Non-pigmented ciliary epithelial cell (primary cell): ENCODE measurements at regions not wholly inside any gene's neighbourhood (a gene's known extent, or its start where the extent isn't known, plus 50 kb on each side); places are given as distances from the start of the nearest gene placed in this dataset.

Source experiments
- DNase-seq: peaks from one replicate; pipeline ENCODE4 v3.0.0-alpha.2; 2010; ENCODE audit warnings: low read depth

DNA sequence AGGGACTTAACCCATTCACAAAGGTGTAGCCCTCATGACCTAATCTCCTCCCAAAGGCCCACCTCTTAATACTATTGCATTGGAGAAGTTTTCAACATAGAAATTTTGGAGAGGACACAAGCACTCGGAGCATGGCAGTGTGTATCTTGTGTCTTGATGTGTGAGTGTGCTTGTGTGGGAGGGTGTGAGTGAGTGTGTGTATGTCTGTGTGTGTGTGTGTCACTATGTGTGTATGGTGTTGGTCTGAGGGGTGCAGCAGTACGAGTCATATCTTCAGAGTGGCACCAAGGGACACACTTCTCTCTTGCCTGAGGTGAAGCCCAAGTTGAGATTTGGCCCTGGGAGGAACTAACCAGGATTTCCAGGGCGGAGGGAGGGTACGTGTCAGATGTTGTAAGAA, 73.7 kb downstream of the NAV1 start:
- DNase-seq: no peak

DNA sequence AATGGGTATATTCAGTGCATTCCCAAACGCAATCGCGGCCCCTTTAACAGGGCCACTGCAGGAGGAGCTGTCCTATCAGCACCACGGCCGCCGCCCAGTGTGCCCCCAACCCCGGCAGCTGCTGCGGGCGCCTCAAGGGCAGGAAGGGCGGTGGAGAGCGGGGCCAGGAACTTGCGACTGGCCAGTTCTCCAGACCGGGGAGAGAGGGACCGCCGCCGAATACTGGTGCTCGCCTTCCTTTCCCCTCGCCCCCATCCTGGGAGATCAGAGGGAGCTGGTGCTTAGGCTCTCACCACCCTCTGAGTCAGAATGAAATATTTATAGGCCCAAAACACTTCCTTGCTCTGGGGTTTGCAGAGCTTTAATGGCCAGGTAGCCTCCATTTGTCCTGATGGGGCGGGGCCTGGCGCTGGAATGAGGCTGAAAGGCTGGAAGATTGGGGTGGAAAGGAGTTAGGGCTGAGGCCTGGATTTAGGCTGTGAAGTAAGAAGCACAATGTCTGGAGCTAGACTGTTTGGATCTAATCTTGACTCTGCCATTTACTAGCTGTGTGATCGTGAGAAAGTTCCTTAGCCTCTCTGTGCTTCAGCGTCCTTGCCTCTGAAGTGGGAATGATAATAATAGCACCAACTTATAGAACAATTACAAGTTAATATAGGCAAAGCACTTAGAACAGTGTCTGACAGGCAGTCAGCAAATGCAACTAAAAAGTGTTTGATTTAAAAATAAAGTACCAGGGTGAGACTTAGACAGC, 75.5 kb downstream of the NAV1 start:
- no peak for DNase-seq

DNA sequence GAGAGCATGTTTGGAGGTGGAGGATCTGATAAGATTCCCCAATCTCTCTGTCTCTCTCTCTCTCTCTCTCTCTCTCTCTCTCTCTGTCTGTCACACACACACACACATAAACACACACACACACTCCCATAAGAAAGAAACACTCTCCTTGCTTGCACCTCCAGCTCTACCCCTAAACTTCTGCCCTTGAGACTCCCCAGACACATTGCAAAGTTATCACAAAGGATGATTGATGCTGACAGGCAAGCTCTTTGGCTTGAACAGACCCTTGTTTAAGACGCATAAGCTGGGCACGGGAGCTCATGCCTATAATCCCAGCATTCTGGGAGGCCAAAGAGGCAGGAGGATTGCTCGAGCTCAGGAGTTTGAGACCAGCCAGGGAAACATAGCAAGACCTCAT, 78.2 kb downstream of the NAV1 start:
- no peak for DNase-seq

DNA sequence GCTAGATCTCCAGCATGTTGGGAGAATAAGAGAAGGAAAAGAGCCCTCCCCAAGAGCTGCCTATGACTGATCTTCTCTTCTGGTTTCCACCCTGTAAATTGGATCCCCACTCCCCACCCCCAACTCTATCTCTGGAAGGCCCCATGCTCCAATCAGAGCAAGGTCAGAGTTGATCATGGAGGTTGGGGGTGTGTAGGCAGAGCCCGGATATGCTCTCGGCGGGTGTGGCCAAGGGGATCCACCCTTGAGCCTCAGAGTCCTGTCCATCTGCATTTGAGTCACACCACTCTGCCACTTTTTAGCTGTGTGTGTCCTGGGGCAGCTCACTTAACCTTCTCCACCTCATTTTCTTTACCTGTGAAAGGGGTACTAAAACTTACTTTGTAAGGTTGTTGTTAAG, 79.5 kb downstream of the NAV1 start:
- no peak for DNase-seq

DNA sequence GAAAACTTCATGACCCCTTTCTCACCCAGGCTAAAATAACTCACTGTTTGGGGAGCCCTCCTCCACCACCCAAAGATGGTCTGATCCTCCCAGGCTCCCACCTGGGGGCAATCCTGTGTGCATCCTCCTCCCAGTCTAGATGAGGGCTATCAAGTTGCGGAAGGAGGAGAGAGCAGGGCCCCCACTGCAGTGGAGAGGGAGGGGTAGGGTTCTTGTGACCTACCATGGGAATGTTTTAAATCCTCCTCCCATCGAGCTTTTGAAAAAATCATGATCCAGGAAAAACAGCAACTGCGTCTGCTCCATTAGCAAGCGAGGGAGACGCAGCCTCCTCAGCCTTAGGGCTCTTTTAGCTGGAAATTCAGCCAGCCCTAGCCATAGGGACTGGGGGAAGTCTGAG, 80.0 kb downstream of the NAV1 start:
- no peak for DNase-seq

DNA sequence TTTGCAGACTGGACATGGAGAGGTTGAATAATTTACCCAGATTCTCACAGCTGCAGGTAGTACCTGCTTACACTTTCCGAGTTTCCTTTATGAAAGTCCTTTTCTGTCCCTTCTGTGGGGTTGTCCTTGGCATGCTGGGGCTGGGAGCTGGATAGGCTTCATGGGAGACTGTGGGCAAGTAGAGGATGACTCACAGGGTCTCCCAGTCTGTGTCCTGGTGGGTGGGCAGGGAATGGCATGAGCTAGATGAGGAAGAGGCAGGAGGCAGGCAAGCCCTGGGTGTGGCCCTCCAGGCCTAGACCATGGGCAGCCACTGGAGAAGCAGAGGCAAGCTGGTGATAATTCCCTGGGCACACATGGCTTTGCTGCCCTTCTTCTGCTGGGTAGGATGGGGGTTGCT, 80.6 kb downstream of the NAV1 start:
- DNase-seq: no peak

DNA sequence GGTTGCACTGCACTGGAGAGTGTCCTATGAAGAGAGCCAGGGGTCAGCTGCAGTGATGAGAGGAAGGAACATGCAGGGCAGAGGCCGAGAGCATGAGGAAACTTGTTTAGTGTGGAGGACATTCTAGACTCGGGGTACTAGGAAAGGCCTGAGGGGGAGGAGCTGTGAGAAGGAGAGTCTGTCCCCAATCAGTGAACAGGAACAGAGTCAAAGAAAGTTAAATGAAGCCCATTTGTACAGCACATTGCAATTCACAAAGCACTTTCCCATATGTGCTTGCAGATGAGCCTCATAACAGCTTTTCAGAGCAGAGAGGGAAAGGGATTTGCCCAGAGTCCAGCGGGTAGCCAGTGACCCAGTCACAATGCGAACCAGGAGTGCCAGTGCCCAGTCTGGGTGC, 83.4 kb downstream of the NAV1 start:
- DNase-seq: no peak

DNA sequence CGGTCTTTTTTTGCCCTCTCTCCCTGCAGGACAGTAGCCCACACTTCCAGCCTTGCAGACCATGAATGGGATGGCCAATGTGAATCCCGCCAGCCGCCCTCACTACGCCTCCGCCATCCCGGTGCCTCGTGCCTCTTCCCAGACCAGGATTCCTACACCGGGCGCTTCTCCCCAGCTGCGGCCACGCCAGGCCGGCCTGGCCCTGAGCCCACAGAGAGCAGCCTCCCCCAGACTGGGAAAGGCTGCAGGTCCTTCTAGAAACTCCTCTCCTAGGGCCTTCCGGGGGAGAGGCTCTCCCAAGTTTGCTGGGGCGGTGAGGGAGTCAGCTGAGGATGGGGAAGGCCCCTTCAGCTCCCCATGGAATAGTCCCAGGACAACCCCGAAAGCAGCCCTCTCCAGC, 83.9 kb downstream of the NAV1 start:
- DNase-seq: no peak

DNA sequence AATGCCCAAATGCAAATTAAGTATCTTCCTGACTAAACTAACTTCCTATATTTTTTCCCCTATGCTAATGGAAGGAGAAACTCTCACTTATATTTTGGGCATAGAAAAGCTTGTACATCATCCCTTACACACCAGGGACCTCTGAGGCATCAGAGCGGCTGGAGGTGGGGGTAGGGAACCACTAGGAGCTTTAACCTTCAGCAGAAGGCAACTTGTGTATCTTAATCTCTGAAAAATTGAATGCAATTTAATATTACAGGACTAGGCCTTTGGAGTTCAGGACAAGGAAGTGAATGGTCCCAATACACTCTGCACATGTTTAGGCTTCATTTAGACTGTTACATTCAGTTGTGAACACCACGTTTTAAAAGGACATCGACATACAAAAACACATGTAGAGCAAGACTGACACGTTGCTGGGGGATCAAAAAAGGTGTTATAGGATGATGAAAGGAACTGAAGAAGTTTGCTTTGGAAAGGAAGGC, 85.9 kb downstream of the NAV1 start:
- DNase-seq: no peak

DNA sequence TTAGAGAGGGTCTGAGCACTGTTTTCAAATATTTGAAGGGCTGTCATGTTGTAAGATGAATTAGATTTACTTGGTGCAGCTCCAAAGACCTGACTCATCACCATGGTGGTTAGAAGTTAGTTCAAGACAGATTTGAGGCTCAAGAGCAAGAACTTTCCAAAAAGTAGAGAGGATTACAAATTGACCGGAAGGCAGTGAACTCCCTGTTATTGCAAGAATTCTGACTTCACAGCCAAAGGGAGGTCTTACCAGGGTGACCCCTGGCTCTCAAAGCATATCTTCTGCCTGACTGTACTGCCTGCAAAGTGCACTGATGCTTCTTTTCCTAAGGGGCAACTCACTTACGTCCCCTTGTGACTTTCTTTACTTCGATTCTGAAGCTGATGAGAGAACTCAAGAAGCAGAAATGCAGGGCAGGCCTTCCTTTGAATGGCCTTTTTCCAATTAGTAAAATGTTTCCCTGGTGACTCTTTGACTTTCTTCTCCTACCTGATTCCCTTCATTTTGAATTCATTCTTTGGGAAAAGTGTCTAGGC, 86.4 kb downstream of the NAV1 start:
- peak; percentile 90 for DNase-seq

DNA sequence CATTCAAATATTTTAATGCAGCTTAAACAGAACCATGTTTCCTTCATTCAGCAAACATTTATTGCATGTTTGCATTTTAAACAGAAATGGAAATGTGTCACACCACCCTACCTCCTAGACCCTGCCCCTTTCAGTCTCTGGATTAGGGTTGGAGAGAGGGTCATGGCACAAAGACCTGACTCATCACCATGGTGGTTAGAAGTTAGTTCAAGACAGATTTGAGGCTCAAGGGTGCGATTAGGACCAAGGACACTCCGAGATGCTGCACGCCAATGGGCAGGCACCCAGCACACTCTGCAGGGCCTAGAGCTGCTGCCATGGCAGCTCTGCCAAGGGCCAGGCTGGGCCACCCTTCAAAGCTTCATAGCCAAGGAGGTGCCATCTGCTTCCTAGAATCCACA, 86.9 kb downstream of the NAV1 start:
- DNase-seq: no peak

DNA sequence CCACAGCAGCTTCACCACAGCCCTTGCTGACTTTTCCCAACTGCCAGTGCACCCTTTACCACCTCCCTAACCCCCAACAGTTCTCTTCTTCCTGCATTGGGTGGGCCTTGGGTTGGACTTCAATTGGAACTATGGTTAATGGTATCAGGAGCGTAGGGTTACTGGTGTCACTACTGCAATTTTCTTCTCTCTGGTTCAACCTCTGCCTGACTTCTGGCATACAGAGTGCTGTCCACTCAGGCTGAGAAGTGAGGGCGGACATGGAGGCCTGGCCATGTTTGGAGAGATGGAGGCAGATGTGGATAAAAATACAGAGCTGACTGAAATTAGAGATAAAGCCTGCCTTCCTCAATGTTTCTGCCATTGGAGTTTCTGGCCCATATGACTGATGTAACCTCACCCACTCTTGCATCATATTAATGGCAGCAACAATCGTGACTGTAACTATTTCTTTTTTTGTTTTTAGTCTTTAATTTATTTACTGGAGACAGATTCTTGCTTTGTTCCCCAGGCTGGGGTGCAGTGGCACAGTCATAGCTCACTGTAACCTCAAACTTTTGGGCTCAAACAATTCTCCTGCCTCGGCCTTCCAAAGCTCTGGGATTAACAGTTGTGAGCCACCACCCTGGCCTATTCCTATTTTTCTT, 87.8 kb downstream of the NAV1 start:
- no peak for DNase-seq

DNA sequence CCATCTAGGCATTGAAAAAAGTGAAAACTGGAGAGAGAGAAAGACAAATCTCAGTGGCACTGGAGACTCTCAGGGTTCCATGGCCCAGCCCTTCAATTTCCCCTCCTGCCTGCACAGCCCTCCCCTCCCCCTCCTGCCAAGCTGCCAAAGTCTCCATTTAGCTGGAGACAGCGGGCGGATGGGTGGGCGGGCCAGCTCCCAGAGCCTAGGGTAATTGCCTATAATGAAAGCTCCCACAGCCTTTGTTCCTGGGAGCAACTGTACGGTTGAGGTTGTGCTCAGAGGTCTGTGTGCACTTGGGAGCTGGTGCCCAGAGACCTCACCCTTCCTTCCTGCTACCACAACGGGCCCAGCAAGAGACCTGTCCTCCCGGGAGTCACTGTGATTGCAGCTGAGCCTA, 89.6 kb downstream of the NAV1 start:
- no peak for DNase-seq

DNA sequence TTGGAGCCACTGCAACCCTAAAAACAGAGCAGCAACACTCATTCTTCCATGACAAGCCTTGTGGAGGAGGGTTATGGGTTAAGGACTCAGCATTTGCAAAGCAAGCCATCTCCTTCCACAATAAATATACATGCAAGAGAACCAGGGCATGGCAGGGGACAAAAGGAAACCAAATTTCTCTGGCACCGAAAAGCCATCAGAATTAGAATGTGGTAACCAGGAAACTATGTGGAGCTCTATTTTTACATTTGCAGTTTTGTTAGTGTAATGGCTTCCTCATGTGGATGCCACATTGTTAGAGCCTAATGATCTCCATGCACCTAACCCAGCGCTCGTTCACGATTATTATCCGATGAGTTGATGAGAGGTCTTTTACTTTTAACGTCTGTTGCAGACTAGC, 91.7 kb downstream of the NAV1 start:
- DNase-seq: no peak

DNA sequence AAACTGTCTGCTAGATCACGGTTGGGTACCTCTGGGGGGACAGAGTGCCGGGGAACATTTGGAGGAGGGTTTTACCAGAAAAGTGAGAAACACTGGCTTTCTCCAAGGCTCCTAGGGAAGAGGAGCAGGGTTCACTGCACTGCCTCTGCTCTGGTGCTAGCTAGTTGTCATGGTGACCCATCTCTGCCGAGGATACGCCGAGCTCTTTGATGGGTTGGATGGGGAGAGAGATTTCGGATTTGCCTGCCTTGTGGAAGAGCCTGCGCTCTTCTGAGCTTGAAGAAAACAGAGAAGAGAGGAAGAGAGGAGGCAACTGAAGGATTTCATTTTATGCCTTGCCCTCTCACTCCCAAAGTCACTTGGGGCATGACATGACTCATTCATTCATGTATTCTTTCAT, 92.1 kb downstream of the NAV1 start:
- DNase-seq: no peak

DNA sequence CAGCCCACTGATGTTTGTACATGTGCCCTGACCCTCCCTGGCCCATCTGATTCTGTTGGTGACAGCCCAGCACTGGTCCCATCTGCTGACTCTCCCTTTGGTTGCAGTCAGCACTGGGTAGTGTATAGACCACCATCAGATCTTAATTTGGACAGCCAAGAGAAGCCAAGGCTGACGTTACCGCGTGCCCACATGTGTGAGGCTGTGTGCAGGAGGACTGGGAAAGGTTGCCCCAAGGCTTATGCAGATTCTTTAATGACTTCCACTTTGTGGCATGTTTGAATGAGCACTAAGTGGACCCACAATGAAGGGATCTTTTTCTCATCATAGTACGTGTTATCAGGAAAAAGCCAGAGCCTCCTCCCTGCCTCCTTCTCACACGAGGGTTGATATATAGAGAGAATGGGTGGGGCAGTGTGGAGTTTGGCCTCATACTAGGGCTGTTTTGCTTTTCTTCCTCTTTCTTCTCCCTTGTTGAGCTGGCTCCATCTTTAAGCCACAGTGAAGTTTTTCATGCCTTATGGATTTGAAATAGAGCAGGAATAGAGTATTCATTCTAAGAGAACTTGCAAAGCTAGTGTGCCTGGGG, 93.5 kb downstream of the NAV1 start:
- no peak for DNase-seq

DNA sequence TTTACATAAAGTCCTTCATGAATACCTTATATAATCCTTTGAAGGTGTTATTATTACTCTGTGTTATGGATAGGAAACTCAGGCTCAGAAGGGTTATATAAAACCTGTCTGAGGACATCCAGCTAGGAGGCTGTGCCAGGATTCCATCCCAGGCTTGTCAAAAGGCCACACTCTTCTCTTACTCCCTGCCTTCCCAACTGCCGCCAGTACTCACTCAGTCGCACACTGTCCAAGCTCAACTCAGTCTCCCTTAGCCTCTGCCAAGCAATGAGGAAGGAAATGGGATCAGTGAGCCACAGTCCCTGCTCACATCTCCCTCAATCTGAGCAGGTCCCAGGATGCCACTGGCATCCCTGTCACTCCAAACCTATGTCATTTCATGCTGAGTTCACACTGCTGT, 94.4 kb downstream of the NAV1 start:
- no peak for DNase-seq

DNA sequence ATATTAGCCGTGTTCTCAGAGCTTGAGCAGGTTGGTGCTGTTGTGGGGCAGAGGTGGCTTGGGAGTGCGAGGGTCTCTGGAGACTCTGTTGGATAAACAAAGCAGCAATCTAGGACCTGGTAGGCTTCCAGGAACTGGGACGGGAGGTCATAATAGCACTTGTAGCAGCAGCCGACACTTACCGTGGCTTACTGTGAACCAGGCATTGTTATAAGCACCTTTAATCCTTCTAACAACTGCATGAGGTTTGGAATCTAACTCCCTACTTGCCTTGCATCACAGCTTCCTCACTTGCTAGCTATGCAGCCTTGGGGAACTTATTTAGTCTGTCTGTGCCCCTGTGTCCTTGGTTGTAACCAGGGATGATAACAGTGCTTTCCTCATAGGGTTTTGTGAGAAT, 94.9 kb downstream of the NAV1 start:
- DNase-seq: no peak

DNA sequence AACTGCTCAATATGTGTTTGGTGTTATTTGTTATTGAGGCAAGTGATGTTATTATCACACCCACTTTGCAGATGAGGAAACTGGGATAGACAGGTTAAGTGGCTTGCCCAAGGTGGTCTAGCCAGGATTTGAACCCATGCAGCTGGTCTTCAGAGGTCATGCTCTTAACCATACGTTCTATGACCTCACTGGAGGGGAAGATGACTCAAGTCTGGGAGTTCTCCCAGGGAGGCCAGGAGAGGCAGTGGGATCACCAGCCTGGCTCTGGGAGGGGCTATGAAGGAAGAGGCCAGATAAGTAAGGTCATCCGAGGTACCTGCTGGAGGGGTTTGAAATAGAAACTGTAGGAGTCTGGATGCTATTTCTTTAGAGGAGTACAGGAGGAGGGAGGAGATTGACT, 95.3 kb downstream of the NAV1 start:
- DNase-seq: no peak

DNA sequence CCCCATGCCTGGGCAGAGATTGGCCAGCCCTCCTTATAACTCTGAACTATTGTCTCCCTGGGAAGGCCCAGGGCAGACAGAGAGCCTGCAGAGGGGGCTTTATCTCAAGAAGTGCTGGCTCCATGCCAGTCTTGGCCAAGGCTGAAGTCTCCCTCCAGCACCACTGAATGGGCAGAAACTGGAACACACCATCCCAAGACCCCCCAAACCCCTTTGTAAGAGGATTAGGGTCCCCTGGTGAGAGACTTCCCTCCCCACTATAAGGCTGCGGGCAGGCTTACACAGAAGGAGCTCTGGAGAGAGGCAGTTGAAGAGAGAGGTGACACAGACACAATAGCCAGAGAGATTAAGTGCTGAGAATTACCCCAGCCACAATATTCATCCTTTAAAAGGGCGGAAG, 97.2 kb downstream of the NAV1 start:
- DNase-seq: no peak

DNA sequence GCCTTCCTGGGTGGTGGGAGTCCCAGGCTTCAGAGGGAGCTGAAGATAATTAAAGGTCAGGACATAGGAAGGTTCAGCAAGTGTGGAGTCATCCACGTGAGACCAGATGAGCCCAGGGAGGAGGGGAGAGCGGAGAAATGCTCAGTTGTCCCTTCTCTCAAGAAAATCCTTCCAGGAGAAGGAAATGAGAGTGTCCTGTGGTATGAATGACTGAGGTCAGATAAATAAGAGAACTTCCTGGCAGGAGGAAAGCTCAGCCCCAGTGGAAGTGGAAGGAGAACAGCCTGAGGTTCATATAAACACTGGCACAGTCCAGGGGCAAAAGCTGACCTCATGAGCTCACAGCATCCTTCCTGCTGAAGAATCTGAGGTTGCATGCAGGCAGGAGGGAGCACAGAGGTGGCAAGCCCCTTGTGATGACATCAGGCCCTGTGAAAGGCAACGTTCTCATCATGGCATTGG, 97.6 kb downstream of the NAV1 start:
- peak; percentile 70 for DNase-seq

DNA sequence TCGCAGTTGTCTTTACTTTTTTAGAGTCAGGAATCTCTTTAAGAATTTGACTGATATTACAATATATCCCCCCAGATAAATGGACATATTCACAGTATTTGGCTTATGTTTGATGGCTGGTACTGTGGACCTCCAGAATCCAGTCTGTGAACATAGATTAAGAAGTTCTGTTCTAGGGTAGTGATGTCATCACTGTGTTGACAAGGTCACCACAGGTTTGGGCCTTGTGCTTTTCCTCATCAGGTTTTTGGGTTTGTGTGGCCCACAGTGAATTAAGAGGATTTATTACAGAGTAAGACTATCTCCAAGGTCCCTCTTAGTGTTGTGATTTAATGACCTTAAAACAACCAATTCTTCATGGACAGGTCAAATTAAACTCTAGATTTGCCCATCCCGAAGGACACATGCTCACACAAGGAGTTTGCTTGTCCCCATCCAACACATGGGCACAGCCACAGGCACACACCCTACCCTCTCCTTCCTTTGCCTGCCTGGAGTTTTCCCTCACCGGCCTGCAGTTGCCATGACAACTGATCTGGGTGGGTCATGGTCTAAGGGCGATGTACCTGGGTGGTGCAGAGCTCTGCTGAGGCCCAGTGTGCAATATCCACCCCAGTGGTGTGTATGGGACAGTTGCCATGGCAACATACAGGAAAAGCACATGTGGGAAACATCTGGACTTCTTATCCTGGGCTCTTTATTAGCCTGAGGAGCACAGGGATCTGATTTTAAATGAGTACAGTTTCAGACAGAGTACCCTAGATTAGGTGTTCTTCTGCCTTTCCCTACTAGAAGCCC, 98.6 kb downstream of the NAV1 start:
- DNase-seq: no peak
